C1 segment of cervical spinal cord (tissue), 14 donors: ENCODE measurements at regions not wholly inside any gene's neighbourhood (a gene's known extent, or its start where the extent isn't known, plus 50 kb on each side); places are given as distances from the start of the nearest gene placed in this dataset.

Experiments used
- DNase-seq, 14 donors: peaks; one replicate each; lab custom pipeline; 2025; lab: John Stamatoyannopoulos, UW

DNA sequence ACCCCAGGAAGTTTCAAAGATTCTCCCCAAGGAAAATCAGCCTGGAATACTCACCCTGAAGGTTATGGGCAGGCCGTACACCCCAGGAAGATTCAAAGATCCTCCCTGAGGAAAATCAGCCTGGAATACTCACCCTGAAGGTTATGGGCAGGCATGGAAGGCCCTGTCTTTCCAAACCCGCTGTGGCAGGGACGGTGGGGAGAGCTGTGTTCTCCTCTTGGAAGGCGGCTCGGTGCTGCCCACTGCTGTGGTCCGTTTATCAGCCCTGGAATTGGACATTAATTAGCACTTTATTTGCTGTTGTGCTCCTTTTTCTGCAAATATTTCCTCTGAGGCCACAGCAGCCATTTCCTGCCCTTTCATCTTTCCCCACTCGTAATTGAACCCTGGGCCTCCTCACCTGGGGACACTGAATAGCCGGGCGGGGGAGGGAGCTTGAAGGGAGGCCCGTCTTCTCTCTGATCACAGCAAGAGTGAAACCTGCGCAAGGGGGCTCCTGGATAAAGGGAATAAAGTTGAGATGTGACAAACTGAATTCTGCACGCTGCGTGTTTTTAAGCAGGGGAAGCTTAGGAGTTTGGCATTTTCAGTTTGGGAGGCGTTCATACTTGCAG is 308.7 kb upstream of the SALL3 start:
- no peak for DNase-seq

DNA sequence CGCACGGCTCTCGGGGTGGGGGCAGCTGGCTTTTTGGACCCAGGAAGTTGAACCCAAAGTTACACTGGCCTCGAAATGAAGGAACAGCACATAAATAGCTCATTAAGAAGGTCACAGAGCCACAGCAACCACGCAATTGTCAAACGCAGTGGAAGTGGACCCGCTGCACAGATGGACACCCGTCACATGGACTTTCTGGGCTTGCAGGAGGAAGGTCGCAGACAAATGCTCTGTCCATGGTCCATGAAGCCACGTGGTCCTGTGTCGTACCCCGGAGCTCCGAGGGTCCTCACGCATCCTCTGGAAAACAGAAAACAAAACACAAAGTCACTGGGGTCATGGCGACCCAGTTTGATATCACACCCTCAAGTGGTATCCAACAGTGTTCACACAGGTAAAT is 308.1 kb upstream of the SALL3 start:
- no peak for DNase-seq

DNA sequence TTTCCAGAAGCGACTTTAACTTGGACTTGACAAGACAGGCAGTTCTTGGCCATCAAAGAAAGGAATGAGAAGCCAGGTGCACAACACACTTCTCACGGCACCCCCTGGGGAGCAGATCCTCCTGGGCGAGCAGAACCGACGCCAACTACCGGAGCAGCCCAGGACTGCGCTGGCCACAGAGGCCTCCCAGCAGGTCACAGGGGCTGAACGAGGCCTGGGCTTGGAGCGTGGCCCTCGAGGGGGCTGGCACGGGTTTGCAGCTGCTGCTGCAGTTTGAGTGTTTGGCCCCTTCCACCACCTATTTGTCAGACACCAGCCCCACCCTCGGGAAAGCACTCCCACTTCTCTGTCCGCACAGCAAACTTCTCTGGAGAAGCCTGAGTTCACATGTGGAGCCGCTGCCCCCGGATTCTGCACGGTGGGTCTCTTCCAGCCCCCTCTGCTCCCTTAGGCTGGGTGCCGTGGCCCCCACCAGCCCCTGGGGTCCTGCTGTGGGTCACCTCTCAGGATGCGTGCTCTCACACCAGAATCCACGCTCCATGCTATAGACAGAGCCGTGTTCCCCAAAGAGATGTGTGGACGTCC is 306.7 kb upstream of the SALL3 start:
- no peak for DNase-seq

GRCh38 chr18:78673516-78674321 is 305.9 kb upstream of the SALL3 start:
- DNase-seq, result no peak

- no peak for DNase-seq
Observed at GRCh38 chr18:78675231-78675630, 304.4 kb upstream of the SALL3 start.

DNA sequence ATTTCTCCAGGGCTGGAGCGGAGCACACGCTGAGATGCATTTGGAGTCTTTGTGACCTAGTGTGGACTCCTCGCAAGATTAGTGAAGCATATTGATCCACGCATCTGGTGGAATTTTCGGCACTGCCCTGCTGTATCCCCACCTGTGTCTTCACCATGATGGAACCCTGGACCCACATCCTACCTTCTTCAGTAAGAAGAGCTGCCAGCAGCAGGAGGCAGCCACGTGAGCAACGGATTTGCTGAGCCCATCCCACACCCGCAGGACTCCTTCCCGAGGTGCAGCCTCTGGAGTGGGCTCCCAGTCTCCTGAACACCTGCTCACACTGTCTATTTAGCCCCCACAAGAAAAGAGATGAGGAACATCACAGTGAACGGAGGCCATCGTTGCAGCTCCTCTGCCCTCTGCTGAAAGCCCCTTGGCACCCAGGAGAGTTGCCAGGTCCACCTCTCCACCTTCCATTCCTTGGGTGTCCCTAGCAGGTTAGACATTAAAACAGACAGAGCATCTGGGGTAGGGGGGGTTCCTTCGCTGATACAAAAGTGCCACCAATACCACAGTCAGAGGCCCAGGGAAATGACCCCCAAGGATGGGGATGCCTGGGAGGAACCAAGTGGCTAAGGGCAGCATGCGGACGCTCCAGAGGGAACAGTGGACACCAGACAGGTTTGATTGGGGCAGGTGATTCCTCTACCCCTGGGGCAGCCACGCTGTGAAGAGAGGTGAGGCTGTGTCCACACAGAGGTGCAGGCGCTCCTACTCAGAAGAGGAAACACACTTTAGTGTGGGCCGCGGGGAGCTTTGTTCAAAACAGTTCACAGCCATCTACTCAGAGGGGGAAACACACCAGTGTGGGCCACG is 302.8 kb upstream of the SALL3 start:
- no peak for DNase-seq

DNA sequence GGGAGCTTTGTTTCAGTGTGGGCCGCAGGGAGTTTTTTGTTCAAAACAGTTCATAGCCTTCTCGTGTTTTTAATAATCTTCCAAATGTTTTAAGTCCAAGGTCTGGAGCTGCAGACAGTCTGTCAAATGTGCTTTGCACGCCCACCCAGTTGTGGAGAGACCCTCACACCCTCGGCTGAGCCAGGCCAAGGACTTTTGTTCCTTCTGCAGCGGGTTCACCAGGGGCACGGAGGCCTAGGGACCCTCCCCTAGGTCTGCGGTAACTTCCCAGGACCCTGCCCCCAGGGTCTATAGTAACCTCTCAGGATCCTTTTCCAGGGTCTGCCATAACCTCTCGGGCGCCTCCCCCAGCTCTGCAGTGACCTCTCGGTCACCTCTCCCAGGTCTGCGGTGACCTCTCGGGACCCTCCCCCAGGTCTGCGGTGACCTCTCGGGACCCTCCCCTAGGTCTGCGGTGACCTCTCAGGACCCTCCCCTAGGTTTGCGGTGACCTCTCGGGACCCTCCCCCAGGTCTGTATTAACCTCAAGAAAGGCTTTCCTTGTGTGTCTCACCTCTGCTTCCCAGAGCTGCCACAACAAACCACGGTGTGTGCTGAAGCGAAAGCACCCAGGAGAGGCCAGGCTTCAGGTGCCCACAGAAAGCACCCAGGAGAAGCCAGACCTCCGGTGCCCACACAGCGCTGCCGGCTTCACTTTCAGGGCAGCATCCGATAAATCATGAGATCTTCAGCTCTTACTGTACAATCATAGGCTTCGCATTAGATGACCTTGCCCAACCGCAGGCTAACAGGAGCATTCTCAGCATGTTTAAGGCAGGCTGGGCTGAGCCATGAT is 301.9 kb upstream of the SALL3 start:
- no peak for DNase-seq

DNA sequence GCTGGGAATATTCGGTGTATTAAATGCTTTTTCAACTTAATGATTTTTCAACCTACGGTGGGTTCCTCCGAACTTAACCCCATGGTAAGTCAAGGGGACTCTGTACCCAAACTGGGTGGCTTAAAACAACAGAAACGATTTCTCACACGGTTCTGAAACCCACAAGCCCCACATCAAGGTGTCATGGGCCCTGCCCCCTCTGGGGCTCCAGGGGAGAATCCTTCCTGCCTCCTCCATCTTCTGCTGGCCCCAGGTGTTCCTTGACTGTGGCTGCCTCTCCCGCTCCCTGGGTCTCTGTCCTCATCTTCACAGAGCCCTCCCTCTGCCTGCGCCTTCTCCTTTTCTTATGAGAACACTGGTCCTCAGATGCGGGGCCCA is 301.3 kb upstream of the SALL3 start:
- no peak for DNase-seq

DNA sequence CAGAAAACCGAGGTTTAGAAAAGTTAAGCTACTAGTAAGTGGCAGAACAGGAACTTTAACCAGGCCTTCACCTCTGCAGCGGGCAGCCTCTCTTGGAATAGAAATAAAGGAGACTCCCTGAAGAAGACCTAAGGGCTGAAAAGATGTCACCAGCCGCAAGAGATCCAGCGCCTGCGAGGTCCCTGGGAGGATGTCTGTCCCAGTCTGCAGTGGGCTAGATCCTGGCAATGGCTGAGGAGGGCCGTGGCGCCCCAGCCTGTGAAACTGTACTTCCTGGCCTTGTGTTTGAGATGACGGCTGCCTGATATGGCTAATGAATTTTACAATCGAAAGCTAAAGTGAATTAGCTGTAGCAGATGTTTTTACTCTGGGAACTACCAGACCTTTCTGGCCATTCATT is 300.6 kb upstream of the SALL3 start:
- DNase-seq, result no peak

- no peak for DNase-seq
Observed at GRCh38 chr18:78679613-78680260, 299.9 kb upstream of the SALL3 start.

GRCh38 chr18:78681396-78681795 is 298.2 kb upstream of the SALL3 start:
- no peak for DNase-seq

- DNase-seq, result no peak
Observed at GRCh38 chr18:78681934-78682333, 297.7 kb upstream of the SALL3 start.

DNA sequence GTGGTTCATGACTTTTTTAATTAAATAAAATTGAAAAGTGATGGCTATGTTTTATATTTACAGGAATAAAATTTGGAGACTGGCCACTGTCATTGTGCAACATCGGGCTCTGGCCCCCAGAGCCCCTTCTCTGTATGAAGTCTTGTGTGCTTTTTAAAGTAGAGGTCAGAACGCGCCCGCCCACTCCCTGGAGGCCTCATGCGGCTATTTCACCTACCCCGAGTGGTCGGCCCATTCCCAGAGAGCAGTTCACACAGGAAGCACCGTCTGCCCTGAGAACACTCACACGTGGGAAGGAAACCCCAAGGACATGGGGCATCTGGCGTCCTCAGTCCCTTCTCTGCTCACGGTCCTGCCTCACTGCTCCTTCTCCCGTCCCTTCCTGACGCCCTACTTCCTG is 296.9 kb upstream of the SALL3 start:
- DNase-seq, result no peak

DNA sequence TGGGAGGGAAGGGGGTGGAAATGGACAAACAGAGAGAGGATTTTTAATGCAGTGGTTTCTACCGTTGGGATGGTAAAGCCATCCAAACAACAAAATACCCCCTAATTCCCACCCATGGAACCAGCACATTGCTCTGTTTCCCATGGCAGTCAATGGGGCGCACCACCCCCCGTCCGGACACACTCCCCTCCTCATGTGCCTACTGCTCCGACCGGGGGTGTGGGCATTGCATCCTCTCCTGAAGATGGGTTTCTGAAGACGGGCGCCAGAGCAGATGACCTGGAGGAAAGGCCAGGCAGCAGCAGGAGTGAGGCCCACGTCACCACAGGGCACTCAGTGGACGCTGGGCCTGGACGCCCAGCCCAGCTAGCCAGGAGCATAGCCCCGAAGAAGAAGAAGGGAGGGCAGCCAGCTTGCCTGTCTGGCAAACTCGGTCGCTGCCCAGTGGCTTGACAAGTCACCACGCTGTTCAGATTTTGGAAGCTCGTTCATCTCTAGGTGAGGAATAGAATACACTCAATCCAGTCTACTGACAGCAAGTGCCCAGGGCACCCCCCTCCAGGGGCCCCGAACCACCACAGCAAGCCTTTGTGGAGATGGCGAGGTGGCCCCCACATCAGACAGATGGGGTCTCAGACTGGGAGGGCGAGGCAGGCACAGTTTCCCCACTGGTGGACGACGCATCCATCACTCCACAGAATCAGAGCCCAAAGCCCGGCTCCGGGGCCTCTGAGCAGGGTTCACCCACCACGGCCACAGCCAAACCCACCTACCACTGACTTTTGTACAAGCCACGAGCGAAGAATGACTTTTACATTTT is 296.2 kb upstream of the SALL3 start:
- DNase-seq, result no peak

DNA sequence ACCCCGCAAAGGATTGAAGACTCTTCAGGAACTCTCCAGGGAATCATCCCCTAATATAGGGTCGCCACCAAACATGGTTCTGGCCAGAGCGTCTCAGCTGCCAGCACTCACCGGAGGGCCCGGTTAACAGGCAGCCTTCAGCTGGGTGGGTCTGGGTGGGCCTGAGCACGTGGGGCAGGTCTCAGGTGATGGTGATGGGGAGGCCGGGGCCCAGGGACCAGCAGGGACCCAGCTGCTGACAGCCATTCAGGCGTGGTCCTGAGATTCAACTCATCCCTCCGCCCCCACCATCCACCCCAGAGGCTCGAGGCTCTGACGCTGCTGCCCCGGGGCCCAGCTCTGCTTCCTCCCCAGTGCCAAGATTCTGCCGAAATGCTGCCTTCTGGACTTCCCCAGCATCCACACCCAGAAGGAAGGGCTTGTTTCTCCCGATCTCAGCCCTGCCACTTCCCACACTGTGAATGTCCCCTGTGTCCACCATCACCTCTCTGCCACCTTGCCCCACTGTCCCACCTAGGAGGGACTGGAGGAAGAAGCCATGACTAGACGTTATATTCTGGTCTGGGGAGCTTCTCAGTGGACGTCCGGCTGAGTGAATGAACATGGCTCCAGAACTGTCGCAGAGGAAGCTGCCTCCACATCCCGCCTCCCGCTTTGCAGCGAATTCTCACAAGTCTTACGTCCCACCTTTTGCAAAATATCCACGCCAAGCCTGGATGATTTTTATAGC is 294.2 kb upstream of the SALL3 start:
- no peak for DNase-seq

GRCh38 chr18:78685980-78686530 is 293.6 kb upstream of the SALL3 start:
- DNase-seq, result no peak

- no peak for DNase-seq
Observed at GRCh38 chr18:78686976-78687685, 292.5 kb upstream of the SALL3 start.

- no peak for DNase-seq
Observed at GRCh38 chr18:78687736-78688135, 291.9 kb upstream of the SALL3 start.
